Karpas-422 (cell line): ENCODE measurements at regions not wholly inside any gene's neighbourhood (a gene's known extent, or its start where the extent isn't known, plus 50 kb on each side); places are given as distances from the start of the nearest gene placed in this dataset.

Experiments used
- DNase-seq: peaks from one replicate; pipeline ENCODE4 v3.0.0-alpha.2; 2015
- H2AFZ ChIP-seq: fragments of 200-600 bp; sonication (generic); 2 replicates; pipeline ENCODE4 v1.6.1; 2014; ENCODE audit warnings: antibody characterized with exemption, low read length, mixed read lengths
- H3K27ac ChIP-seq: fragments of 200-600 bp; sonication (generic); 2 replicates; pipeline ENCODE4 v1.5.1; 2014; ENCODE audit warnings: mild to moderate bottlenecking, low read length, moderate library complexity
- H3K27me3 ChIP-seq: fragments of 200-600 bp; sonication (generic); 2 replicates; pipeline ENCODE4 v1.6.1; 2014; ENCODE audit warnings: low read length, mixed read lengths
- H3K36me3 ChIP-seq: fragments of 200-600 bp; sonication (generic); 2 replicates; pipeline ENCODE4 v1.6.1; 2014; ENCODE audit warnings: low read length, mixed read lengths; ENCODE audit not compliant: insufficient read depth
- H3K4me1 ChIP-seq: fragments of 200-600 bp; sonication (generic); 2 replicates; pipeline ENCODE4 v1.6.1; 2014; ENCODE audit warnings: mild to moderate bottlenecking, low read length, mixed read lengths
- H3K4me2 ChIP-seq: fragments of 200-600 bp; sonication (generic); 2 replicates; pipeline ENCODE4 v1.6.1; 2014; ENCODE audit warnings: low read length, low read depth, mild to moderate bottlenecking; ENCODE audit not compliant: poor library complexity, severe bottlenecking
- H3K4me3 ChIP-seq: fragments of 200-600 bp; sonication (generic); 2 replicates; pipeline ENCODE4 v1.5.1; 2014; ENCODE audit warnings: mild to moderate bottlenecking, antibody characterized with exemption, low read length, mixed read lengths
- H3K79me2 ChIP-seq: fragments of 200-600 bp; sonication (generic); 2 replicates; pipeline ENCODE4 v1.6.1; 2014; ENCODE audit warnings: mild to moderate bottlenecking, low read length, mixed read lengths
- H3K9ac ChIP-seq: fragments of 200-600 bp; sonication (generic); 2 replicates; pipeline ENCODE4 v1.6.0; 2014; ENCODE audit warnings: low read length
- H3K9me2 ChIP-seq: fragments of 200-600 bp; sonication (generic), shearing (Covaris generic); replicated peaks from 2 replicates; pipeline ENCODE4 v1.6.0; 2014; ENCODE audit warnings: mild to moderate bottlenecking, low read length, moderate library complexity; ENCODE audit not compliant: insufficient read depth
- H3K9me3 ChIP-seq: fragments of 300-700, 200-600 bp; sonication (generic); 2 replicates; pipeline ENCODE4 v1.6.1; 2014; ENCODE audit warnings: low read length, mixed read lengths
- H4K20me1 ChIP-seq: fragments of 200-600 bp; sonication (generic); 2 replicates; pipeline ENCODE4 v1.6.1; 2014; ENCODE audit warnings: mild to moderate bottlenecking, antibody characterized with exemption, low read length, low read depth; ENCODE audit not compliant: insufficient read depth

GRCh38 chr18:6607343-6607742 lies 122.2 kb upstream of the ARHGAP28 start:
- Histone ChIP-seq H3K79me2 (no peaks in the 10 kb centered on the region), H3K4me2 (no peak overlapping the region), H3K27ac (no peak overlapping the region), H3K9me3 (no peaks in the 10 kb centered on the region), H3K9ac (no peak overlapping the region), H3K27me3 (no peaks in the 10 kb centered on the region), H3K4me1 (no peaks in the 10 kb centered on the region), H4K20me1 (no peaks in the 10 kb centered on the region), H3K36me3 (no peaks in the 10 kb centered on the region), H3K9me2 (no peaks in the 10 kb centered on the region), H3K4me3 (no peak overlapping the region), H2AFZ (no peak overlapping the region)
- no peak for DNase-seq

GRCh38 chr18:6609666-6610264 lies 119.8 kb upstream of the ARHGAP28 start:
- no peaks in the 10 kb centered on the region for H3K36me3 ChIP-seq
- no peak overlapping the region for H3K4me3 ChIP-seq
- no peaks in the 10 kb centered on the region for H3K79me2 ChIP-seq
- no peaks in the 10 kb centered on the region for H3K27me3 ChIP-seq
- DNase-seq, result no peak
- H3K9me3 ChIP-seq, result no peaks in the 10 kb centered on the region
- no peaks in the 10 kb centered on the region for H3K9me2 ChIP-seq
- H4K20me1 ChIP-seq, result no peaks in the 10 kb centered on the region
- no peak overlapping the region for H3K9ac ChIP-seq
- no peak overlapping the region for H2AFZ ChIP-seq
- H3K4me1 ChIP-seq, result no peaks in the 10 kb centered on the region
- no peak overlapping the region for H3K27ac ChIP-seq
- H3K4me2 ChIP-seq, result no peak overlapping the region

DNA sequence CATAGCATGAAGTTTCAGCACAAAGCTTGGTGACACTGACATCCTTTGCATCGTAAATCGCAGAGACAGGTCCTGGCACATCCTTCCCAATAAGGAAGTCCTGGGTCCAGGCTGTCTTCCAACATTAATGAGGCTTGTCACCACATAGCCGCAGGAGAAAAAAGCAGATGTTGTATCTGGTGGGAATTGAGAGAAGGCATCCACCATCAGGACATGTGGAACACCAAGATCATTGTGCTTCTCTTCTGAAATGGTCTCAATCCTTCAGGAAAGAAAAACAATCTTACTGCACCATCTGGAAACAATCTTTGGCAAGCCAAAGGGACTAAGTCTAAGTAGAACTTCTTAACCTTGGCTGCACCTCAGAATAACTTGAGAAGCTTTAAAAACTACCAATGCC lies 119.0 kb upstream of the ARHGAP28 start:
- Histone ChIP-seq H4K20me1 (no peaks in the 10 kb centered on the region), H3K4me2 (no peak overlapping the region), H3K36me3 (no peaks in the 10 kb centered on the region), H3K4me3 (no peak overlapping the region), H3K4me1 (no peaks in the 10 kb centered on the region), H3K9me3 (no peaks in the 10 kb centered on the region), H3K79me2 (no peaks in the 10 kb centered on the region), H3K27me3 (no peaks in the 10 kb centered on the region), H3K27ac (no peak overlapping the region), H3K9me2 (no peaks in the 10 kb centered on the region), H3K9ac (no peak overlapping the region), H2AFZ (no peak overlapping the region)
- no peak for DNase-seq

GRCh38 chr18:6613581-6613980 lies 115.9 kb upstream of the ARHGAP28 start:
- no peaks in the 10 kb centered on the region for H3K9me2 ChIP-seq
- H3K4me1 ChIP-seq, result no peaks in the 10 kb centered on the region
- no peaks in the 10 kb centered on the region for H3K79me2 ChIP-seq
- no peak overlapping the region for H3K4me3 ChIP-seq
- no peak for DNase-seq
- H3K27me3 ChIP-seq, result no peaks in the 10 kb centered on the region
- H3K4me2 ChIP-seq, result no peak overlapping the region
- H3K36me3 ChIP-seq, result no peaks in the 10 kb centered on the region
- no peak overlapping the region for H3K9ac ChIP-seq
- no peaks in the 10 kb centered on the region for H3K9me3 ChIP-seq
- H3K27ac ChIP-seq, result no peak overlapping the region
- no peaks in the 10 kb centered on the region for H4K20me1 ChIP-seq
- H2AFZ ChIP-seq, result no peak overlapping the region

- Histone ChIP-seq H4K20me1 (no peaks in the 10 kb centered on the region), H3K9ac (no peak overlapping the region), H3K27ac (no peak overlapping the region), H3K4me1 (no peaks in the 10 kb centered on the region), H3K4me2 (no peak overlapping the region), H3K4me3 (no peak overlapping the region), H3K9me2 (no peaks in the 10 kb centered on the region), H3K79me2 (no peaks in the 10 kb centered on the region), H3K9me3 (no peaks in the 10 kb centered on the region), H2AFZ (no peak overlapping the region), H3K36me3 (no peaks in the 10 kb centered on the region), H3K27me3 (no peaks in the 10 kb centered on the region)
- no peak for DNase-seq
Observed at GRCh38 chr18:6614952-6615351, 114.6 kb upstream of the ARHGAP28 start.

GRCh38 chr18:6616981-6617380 lies 112.5 kb upstream of the ARHGAP28 start:
- Histone ChIP-seq H3K4me1 (no peaks in the 10 kb centered on the region), H3K9me3 (no peaks in the 10 kb centered on the region), H3K4me3 (no peak overlapping the region), H3K36me3 (no peaks in the 10 kb centered on the region), H3K27me3 (no peaks in the 10 kb centered on the region), H3K27ac (no peak overlapping the region), H3K4me2 (no peak overlapping the region), H4K20me1 (no peaks in the 10 kb centered on the region), H2AFZ (no peak overlapping the region), H3K9ac (no peak overlapping the region), H3K9me2 (no peaks in the 10 kb centered on the region), H3K79me2 (no peaks in the 10 kb centered on the region)
- no peak for DNase-seq

GRCh38 chr18:6621437-6621836 lies 108.1 kb upstream of the ARHGAP28 start:
- Histone ChIP-seq H3K4me3 (no peak overlapping the region), H3K9ac (no peak overlapping the region), H3K79me2 (no peaks in the 10 kb centered on the region), H3K9me3 (no peaks in the 10 kb centered on the region), H3K9me2 (no peaks in the 10 kb centered on the region), H3K27ac (no peak overlapping the region), H3K4me2 (no peak overlapping the region), H3K36me3 (no peaks in the 10 kb centered on the region), H3K4me1 (no peaks in the 10 kb centered on the region), H3K27me3 (no peaks in the 10 kb centered on the region), H2AFZ (no peak overlapping the region), H4K20me1 (no peaks in the 10 kb centered on the region)
- no peak for DNase-seq

- Histone ChIP-seq H3K4me2 (no peak overlapping the region), H2AFZ (no peak overlapping the region), H3K36me3 (no peaks in the 10 kb centered on the region), H3K9ac (no peak overlapping the region), H4K20me1 (no peaks in the 10 kb centered on the region), H3K79me2 (no peaks in the 10 kb centered on the region), H3K9me3 (no peaks in the 10 kb centered on the region), H3K9me2 (no peaks in the 10 kb centered on the region), H3K27me3 (no peaks in the 10 kb centered on the region), H3K4me3 (no peak overlapping the region), H3K4me1 (no peaks in the 10 kb centered on the region), H3K27ac (no peak overlapping the region)
- no peak for DNase-seq
Observed at GRCh38 chr18:6623278-6623677, 106.2 kb upstream of the ARHGAP28 start.

GRCh38 chr18:6624271-6624660 lies 105.2 kb upstream of the ARHGAP28 start:
- Histone ChIP-seq H3K27ac (no peak overlapping the region), H3K4me3 (no peak overlapping the region), H3K9me3 (no peaks in the 10 kb centered on the region), H3K9me2 (no peaks in the 10 kb centered on the region), H3K36me3 (no peaks in the 10 kb centered on the region), H3K4me2 (no peak overlapping the region), H2AFZ (no peak overlapping the region), H3K4me1 (no peaks in the 10 kb centered on the region), H4K20me1 (no peaks in the 10 kb centered on the region), H3K79me2 (no peaks in the 10 kb centered on the region), H3K9ac (no peak overlapping the region), H3K27me3 (no peaks in the 10 kb centered on the region)
- no peak for DNase-seq
